Prostate gland (tissue), 2 donors: ENCODE measurements at regions not wholly inside any gene's neighbourhood (a gene's known extent, or its start where the extent isn't known, plus 50 kb on each side); places are given as distances from the start of the nearest gene placed in this dataset.

Experiments
- DNase-seq: peaks from one replicate; pipeline ENCODE4 v3.0.0-alpha.2; 2019; ENCODE audit warnings: low spot score
- H3K27ac ChIP-seq, 2 donors: fragments of 200-600 bp; sonication (generic); 2 replicates each; pipeline ENCODE4 v1.5.1; 2017 to 2019
- H3K27me3 ChIP-seq: fragments of 200-600 bp; sonication (generic); replicated peaks from 2 replicates; pipeline ENCODE4 v1.5.1; 2019; ENCODE audit not compliant: insufficient read depth
- H3K36me3 ChIP-seq, 2 donors: fragments of 200-600 bp; sonication (generic); 1 replicate in 1 of 2; 2 replicates in 1 of 2; pipeline versions ENCODE4 v1.5.1 to v1.8.1; 2017 to 2019
- H3K4me1 ChIP-seq: fragments of 200-600 bp; sonication (generic); replicated peaks from 2 replicates; pipeline ENCODE4 v1.5.1; 2019
- H3K4me3 ChIP-seq, 2 donors: fragments of 200-600 bp; sonication (generic); 2 replicates each; pipeline ENCODE4 v1.5.1; 2017 to 2019
- H3K9me3 ChIP-seq: fragments of 200-600 bp; sonication (generic); 2 replicates; pipeline ENCODE4 v1.5.1; 2017
- CTCF ChIP-seq, 4 experiments: fragments of 200-600 bp in 2 of 4; fragments of 450-650 bp in 2 of 4; sonication (generic) in 2 of 4; IDR thresholded peaks; 1 replicate in 3 of 4; 2 replicates in 1 of 4; pipeline ENCODE4 v1.5.1; 2016 to 2019; ENCODE audit warnings: antibody characterized with exemption in 4 of 4, mild to moderate bottlenecking in 2 of 4, moderate library complexity in 2 of 4
- POLR2A ChIP-seq: fragments of 450-650 bp; IDR thresholded peaks from one replicate; pipeline ENCODE4 v1.6.1; 2016; ENCODE audit warnings: antibody characterized with exemption, mild to moderate bottlenecking
- POLR2AphosphoS5 ChIP-seq: sonication (generic); formaldehyde crosslinking; IDR thresholded peaks from one replicate; pipeline ENCODE4 v1.6.1; 2017; ENCODE audit warnings: antibody characterized with exemption
- WGBS: methylation state at CpG from one replicate; pipeline ENCODE4 v1.1.5; 2018; 5-methylcytosine and 5-hydroxymethylcytosine counted together
- intact Hi-C: fragments of 100-400 bp; cut with DNase I; formaldehyde crosslinking; loops from one replicate; pipeline ENCODE4 v1.14.2; 2022

DNA sequence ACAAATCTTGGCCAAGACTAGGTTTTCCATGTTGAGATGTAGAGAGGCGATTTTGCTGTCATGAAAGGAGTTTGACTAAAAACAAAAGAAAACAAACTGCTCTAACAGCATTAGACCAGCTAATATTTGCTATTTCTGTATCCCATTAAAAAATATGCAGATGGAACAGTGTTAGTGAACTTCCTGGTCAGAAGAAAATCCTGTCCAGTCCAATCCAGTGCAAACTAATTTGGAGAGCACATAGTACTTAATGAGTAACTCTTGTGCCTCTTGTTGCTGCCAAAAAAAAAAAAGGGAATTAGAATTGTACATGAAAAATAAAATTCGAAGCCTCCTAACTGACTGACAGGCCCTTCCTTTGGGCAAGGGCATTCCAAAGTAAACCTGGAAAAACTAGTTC is 298.8 kb downstream of the ETNK1 start:
- intact Hi-C loops = no loop called here
- no peak overlapping the region for H3K4me3 ChIP-seq
- TF ChIP-seq CTCF (IDR thresholded peaks at IDR 0.05) (no peak), POLR2A (no peak), POLR2AphosphoS5 (no peak)
- H3K36me3 ChIP-seq = no peaks in the 10 kb centered on the region
- peaks cover 6% of the 10 kb centered on the region for H3K27me3 ChIP-seq
- H3K27ac ChIP-seq = no peak overlapping the region
- no peaks in the 10 kb centered on the region for H3K9me3 ChIP-seq
- no peaks in the 10 kb centered on the region for H3K4me1 ChIP-seq
- 69% methylated on average over 2 of the region's 2 CpGs for WGBS
- DNase-seq = no peak

DNA sequence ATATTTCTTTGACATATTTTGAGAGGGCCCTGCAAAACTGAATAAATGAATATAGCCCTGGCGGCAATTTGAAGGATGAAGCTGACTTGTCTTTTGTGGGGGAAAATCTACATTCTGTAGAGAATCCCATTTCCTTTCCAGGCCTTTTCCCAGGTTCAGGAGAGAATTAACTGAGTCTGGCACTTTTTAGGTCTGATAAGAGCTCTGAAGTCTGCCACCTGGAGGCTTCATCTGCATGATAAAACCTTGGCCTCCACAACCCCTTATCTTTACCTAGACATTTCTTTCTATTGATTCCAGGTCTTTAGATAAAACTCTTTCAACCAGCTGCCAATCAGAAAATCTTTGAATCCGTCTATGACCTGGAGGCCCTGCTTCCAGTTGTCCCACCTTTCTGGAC is 299.4 kb downstream of the ETNK1 start:
- DNase-seq = no peak
- H3K36me3 ChIP-seq = no peaks in the 10 kb centered on the region
- no peak overlapping the region for H3K27ac ChIP-seq
- H3K27me3 ChIP-seq = peaks cover 6% of the 10 kb centered on the region
- no peaks in the 10 kb centered on the region for H3K4me1 ChIP-seq
- WGBS = 98% methylated on average over 2 of the region's 2 CpGs
- H3K9me3 ChIP-seq = no peaks in the 10 kb centered on the region
- H3K4me3 ChIP-seq = no peak overlapping the region
- TF ChIP-seq POLR2AphosphoS5 (no peak), CTCF (IDR thresholded peaks at IDR 0.05) (no peak), POLR2A (no peak)
- intact Hi-C loops = no loop called here

- no peak for TF ChIP-seq POLR2AphosphoS5
- no peak for TF ChIP-seq POLR2A
- TF ChIP-seq CTCF (IDR thresholded peaks at IDR 0.05) = no peak
- DNase-seq = no peak
- Histone ChIP-seq H3K4me1 (no peaks in the 10 kb centered on the region), H3K27me3 (peaks cover 6% of the 10 kb centered on the region), H3K4me3 (no peak overlapping the region), H3K9me3 (no peaks in the 10 kb centered on the region), H3K36me3 (no peaks in the 10 kb centered on the region), H3K27ac (no peak overlapping the region)
- 70% methylated on average over 2 of the region's 2 CpGs for WGBS
- intact Hi-C loops = no loop called here
Observed at GRCh38 chr12:22925623-22926022, 300.7 kb downstream of the ETNK1 start.

- Histone ChIP-seq H3K27me3 (peaks cover 2% of the 10 kb centered on the region), H3K9me3 (no peaks in the 10 kb centered on the region), H3K27ac (no peak overlapping the region), H3K36me3 (no peaks in the 10 kb centered on the region), H3K4me1 (no peaks in the 10 kb centered on the region), H3K4me3 (no peak overlapping the region)
- intact Hi-C loops = no loop called here
- TF ChIP-seq POLR2AphosphoS5 = no peak
- no peak for TF ChIP-seq CTCF (IDR thresholded peaks at IDR 0.05)
- TF ChIP-seq POLR2A = no peak
- 85% methylated on average over 1 of the region's 1 CpG for WGBS
- no peak for DNase-seq
Observed at GRCh38 chr12:22932431-22932830, 307.5 kb downstream of the ETNK1 start.

GRCh38 chr12:22935090-22935489 is 310.1 kb downstream of the ETNK1 start:
- no peaks in the 10 kb centered on the region for H3K36me3 ChIP-seq
- no peak overlapping the region for H3K27ac ChIP-seq
- H3K27me3 ChIP-seq = peaks cover 2% of the 10 kb centered on the region
- intact Hi-C loops = no loop called here
- 37% methylated on average over 12 of the region's 12 CpGs for WGBS
- no peaks in the 10 kb centered on the region for H3K9me3 ChIP-seq
- no peak for DNase-seq
- H3K4me1 ChIP-seq = no peaks in the 10 kb centered on the region
- TF ChIP-seq CTCF (IDR thresholded peaks at IDR 0.05) = no peak
- no peak for TF ChIP-seq POLR2A
- no peak for TF ChIP-seq POLR2AphosphoS5
- no peak overlapping the region for H3K4me3 ChIP-seq
